OCI-LY1 (cell line): ENCODE measurements at regions not wholly inside any gene's neighbourhood (a gene's known extent, or its start where the extent isn't known, plus 50 kb on each side); places are given as distances from the start of the nearest gene placed in this dataset.

ENCODE experiments used
- CTCF ChIP-seq: fragments of 200-600 bp; sonication (generic), shearing (Covaris generic); IDR thresholded peaks from 2 replicates; pipeline ENCODE4 v1.5.1; 2017; ENCODE audit warnings: mild to moderate bottlenecking, antibody characterized with exemption, low read length, moderate library complexity, mixed read lengths
- EZH2 ChIP-seq: fragments of 200-600 bp; sonication (generic), shearing (Covaris generic); IDR thresholded peaks from 2 replicates; pipeline ENCODE4 v1.8.0; 2017; ENCODE audit warnings: borderline replicate concordance, mixed run types, mild to moderate bottlenecking, antibody characterized with exemption, low read length, moderate library complexity, mixed read lengths

GRCh38 chr13:60851378-60851777 lies 454.4 kb downstream of the TDRD3 start:
- TF ChIP-seq CTCF (no peak), EZH2 (no peak)
